Cerebellar cortex (tissue), 1 donor: ENCODE measurements at regions not wholly inside any gene's neighbourhood (a gene's known extent, or its start where the extent isn't known, plus 50 kb on each side); places are given as distances from the start of the nearest gene placed in this dataset.

ENCODE experiments used
- DNase-seq: peaks from one replicate; pipeline ENCODE4 v3.0.0-alpha.2; 2015; ENCODE audit warnings: low spot score

GRCh38 chr1:103250441-103250861 is 142.1 kb upstream of the COL11A1 start:
- DNase-seq: peak; percentile 93

- DNase-seq: peak; percentile 46
Measured at GRCh38 chr1:103248417-103249102, 140.2 kb upstream of the COL11A1 start.

DNA sequence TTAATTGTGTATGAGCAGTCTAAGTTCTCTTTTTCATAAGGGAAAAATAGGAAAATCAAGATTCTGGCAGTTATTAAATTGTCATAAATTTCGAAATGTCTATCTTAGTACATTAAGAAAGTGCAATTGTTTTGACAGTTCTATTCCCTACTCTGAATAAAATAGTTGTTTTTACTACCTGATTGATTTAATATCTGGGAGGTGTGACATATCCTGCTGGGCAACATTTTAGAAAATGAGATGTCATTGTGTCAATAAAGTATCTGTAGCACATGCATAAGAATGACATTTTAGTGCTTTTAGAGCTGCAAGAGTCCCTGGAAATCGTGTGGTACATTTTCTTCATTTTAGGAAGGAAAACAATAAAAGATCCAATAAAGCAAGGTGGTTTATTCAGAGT is 139.2 kb upstream of the COL11A1 start:
- DNase-seq: no peak

- DNase-seq: no peak
Measured at GRCh38 chr1:103243481-103243880, 135.2 kb upstream of the COL11A1 start.

DNA sequence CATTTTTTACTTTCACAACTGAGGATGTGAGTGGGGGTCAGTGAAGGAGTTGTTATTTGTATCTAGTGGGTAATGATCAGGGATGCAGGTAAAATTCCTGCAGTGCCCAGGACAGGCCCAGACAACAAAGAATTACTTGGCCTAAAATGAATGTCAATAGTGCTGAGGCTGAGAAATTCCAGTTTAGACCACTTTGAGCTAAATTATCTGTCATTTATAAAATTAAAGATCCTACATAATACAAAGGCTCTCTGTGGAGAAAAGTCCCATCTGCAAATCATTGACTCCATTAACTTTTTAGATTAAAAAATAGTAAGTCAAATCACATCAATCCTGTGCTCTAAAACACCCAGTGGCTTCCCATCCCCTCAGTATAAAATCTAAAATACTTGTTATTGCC is 130.7 kb upstream of the COL11A1 start:
- no peak for DNase-seq

DNA sequence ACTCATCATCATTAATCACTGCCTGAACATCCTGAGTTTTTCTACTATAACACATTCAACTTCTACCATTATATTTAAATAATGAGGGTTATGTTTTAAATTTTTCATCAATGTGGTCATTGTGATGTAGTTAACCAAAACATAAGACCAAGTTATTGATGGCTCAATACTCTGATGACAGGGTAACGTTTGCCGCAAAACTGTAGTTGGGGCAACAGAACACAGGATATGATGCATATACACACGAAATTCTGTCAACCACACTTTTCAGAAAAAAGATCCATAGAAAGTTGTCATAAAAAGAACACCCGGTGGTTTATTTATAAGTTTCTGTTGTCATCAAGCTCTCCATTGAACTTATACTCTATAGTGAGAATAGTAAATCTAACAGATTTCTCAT is 121.7 kb upstream of the COL11A1 start:
- DNase-seq: no peak

- DNase-seq: peak; percentile 91
Measured at GRCh38 chr1:103220631-103221041, 112.3 kb upstream of the COL11A1 start.

DNA sequence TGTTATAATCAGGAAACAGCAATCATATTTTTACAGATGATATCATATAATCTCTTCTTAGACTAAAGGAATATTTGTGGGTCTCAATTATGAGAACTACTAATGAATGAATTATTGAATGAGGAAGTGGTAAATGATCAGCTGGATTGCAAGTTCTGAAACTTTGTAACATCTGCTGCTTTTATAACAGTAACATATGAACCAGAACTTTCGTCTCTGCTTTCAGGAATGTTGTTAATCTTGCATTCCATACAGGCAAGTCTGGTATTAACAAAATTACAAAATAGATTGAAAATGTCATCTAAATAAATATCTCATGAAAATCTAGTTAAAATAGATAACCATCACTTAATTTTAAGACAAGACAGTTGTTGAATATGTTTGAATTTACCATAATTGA is 110.5 kb upstream of the COL11A1 start:
- no peak for DNase-seq

- DNase-seq: peak; percentile 72
Measured at GRCh38 chr1:103218369-103218768, 110.0 kb upstream of the COL11A1 start.

GRCh38 chr1:103211073-103211472 is 102.8 kb upstream of the COL11A1 start:
- DNase-seq: no peak

DNA sequence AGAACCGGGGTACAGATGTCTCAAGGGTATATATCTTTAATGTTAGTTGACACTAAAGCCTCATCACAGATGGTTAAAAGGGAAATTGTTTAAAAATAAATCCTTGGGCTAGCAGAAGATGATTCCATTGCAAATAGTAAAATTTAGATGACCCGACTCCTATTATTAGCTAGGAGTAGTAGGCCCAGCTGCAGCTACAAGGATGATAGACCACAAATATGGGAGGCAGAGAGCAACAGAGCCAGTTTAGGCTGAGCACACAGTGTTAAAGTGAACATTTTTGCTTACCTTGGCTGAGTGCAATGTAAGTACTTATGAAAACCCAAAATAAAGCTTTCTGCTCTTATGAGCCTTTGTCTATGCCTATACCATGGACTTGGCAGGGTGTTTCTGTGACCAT is 100.5 kb upstream of the COL11A1 start:
- no peak for DNase-seq

GRCh38 chr1:103199001-103199400 is 90.7 kb upstream of the COL11A1 start:
- DNase-seq: peak; percentile 69

DNA sequence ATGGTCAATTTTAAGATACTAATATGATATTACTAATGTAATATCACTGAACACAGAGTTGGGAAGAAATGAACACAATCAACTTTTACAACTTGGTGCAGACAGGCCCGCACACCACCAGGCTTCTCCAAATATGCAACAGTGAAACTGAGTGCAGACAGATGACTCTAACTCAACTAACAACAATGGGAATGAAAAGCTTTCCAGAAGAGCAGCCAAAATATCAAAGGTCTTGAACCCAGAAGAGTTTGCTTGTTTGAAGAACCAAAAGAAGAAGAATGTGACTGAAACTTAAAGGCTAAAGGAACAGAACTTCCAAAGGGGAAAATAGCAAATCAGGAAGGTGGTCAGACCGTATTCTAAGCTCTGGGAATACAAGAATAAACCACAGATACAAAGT is 89.8 kb upstream of the COL11A1 start:
- peak; percentile 83 for DNase-seq

- DNase-seq: peak; percentile 88
Measured at GRCh38 chr1:103197216-103197615, 88.9 kb upstream of the COL11A1 start.

GRCh38 chr1:103194984-103195383 is 86.7 kb upstream of the COL11A1 start:
- no peak for DNase-seq

DNA sequence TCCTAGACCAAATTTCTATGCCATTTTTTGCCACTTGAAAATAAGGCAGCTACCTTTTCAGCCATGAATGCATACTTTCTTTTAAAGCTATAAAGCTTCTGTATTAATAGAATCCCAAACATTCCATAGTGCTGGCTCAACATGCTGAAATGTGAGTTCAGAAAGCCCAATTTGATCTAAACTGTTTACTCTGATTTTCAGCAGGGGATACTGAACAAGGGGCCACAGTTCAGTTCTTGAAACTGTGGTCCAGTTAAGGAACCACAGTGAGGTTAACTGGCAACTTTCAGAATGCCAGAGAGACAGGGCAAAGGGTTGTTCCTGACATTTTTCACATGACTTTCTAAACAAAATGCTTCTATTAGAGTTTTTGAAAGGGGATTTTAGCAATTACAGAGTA is 85.7 kb upstream of the COL11A1 start:
- peak; percentile 60 for DNase-seq

GRCh38 chr1:103191327-103191726 is 83.0 kb upstream of the COL11A1 start:
- DNase-seq: no peak

DNA sequence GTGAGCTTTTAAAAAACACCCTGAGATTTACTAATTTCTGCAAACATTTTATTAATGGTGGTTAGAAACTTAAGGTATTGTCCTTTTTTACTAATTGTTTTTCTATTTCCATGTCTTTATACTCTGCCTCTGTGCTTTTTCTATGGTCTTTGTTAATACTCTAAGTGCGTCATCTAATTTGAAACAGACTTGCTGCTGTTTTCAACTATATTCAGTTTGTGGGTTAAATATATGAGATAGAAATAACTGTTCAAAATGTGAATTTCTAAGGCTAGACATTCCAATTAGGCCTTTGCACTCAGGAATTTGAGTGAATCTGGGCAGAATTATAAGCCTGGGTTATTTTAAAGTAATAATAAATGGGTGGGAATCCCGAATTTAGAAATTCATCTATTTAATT is 82.4 kb upstream of the COL11A1 start:
- no peak for DNase-seq

DNA sequence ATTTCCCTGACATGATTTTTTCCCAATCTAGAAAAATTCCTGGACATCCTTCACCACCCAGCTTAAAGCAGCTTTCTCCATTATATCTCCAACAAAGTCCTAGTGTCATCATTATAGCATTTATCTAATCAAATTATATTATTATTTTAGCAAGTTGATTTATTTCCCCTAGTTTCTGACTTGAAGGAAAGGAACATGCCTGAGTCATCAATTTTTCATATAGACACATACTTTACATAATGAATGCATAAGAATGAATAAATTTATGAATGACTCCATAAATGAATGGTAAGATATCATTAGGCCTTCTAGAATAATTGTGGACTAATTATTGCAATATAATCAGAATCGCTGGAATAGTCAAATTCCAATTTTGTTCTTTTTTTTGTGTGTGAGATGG is 79.4 kb upstream of the COL11A1 start:
- DNase-seq: no peak

GRCh38 chr1:103180660-103181059 is 72.3 kb upstream of the COL11A1 start:
- peak; percentile 95 for DNase-seq

- no peak for DNase-seq
Measured at GRCh38 chr1:103177108-103177775, 68.9 kb upstream of the COL11A1 start.

GRCh38 chr1:103171041-103171590 is 62.8 kb upstream of the COL11A1 start:
- no peak for DNase-seq

GRCh38 chr1:103170609-103171008 is 62.3 kb upstream of the COL11A1 start:
- DNase-seq: no peak

DNA sequence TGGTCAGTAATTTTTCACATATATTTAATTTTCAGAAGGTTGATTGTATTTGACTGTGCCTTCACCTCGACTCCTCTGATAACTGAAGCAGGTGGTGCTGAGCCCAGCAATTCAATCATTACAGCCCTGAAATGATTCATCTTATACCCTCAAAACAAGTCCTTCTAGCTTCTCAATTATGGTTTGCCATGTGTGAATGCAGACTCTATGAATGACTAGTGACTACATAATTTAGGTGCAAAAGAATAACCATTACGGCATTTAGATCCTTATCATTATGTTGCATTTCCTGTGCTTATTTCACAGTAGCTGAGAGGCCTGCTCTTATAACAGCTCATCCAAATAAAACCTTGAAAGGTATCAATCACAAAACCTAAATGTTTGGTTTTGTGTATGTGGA is 54.0 kb upstream of the COL11A1 start:
- peak; percentile 31 for DNase-seq
